ENCODE measurements at regions not wholly inside any gene's neighbourhood (a gene's known extent, or its start where the extent isn't known, plus 50 kb on each side); places are given as distances from the start of the nearest gene placed in this dataset.

DNA sequence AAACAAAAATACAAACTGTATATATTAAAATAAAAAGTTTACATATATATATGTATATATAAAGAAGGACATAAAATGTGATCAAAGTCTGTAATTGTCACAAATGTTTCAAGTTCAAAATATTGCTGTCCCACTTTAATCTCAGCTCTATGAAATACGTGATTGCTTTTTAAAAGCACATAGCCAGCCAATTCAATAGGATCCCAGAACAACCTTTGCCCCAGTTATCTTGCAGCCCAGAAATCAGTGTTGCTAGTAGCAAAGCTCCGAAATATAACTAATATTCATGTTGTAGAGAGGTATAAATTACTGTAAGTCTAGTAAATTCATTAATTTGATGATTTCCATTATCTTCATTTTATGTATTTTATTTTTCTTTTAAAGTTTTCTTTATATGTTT lies 114.6 kb downstream of the ELOVL4 start:
- H3K27ac ChIP-seq (ENCODE audit: low read depth, low read length, poor library complexity, severe bottlenecking) = no peak overlapping the region
- H3K9me3 ChIP-seq (ENCODE audit: low read length) = no peaks in the 10 kb centered on the region
- TF ChIP-seq EZH2 (IDR thresholded peaks at IDR 0.05; ENCODE audit: borderline replicate concordance, low read length) = no peak
- TF ChIP-seq, protein P1, sequence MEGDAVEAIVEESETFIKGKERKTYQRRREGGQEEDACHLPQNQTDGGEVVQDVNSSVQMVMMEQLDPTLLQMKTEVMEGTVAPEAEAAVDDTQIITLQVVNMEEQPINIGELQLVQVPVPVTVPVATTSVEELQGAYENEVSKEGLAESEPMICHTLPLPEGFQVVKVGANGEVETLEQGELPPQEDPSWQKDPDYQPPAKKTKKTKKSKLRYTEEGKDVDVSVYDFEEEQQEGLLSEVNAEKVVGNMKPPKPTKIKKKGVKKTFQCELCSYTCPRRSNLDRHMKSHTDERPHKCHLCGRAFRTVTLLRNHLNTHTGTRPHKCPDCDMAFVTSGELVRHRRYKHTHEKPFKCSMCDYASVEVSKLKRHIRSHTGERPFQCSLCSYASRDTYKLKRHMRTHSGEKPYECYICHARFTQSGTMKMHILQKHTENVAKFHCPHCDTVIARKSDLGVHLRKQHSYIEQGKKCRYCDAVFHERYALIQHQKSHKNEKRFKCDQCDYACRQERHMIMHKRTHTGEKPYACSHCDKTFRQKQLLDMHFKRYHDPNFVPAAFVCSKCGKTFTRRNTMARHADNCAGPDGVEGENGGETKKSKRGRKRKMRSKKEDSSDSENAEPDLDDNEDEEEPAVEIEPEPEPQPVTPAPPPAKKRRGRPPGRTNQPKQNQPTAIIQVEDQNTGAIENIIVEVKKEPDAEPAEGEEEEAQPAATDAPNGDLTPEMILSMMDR (IDR thresholded peaks at IDR 0.05; ENCODE audit: low read length) = no peak
- no peaks in the 10 kb centered on the region for H3K4me1 ChIP-seq (ENCODE audit: insufficient read depth, low read length, severe bottlenecking)
- H3K27me3 ChIP-seq (ENCODE audit: insufficient read depth, low read length) = no peaks in the 10 kb centered on the region
- no peak overlapping the region for H3K4me2 ChIP-seq (ENCODE audit: low read length)
- no peaks in the 10 kb centered on the region for H3K36me3 ChIP-seq (ENCODE audit: insufficient read depth, low read length)
- no peak overlapping the region for H2AFZ ChIP-seq (ENCODE audit: low read length)
- no peak overlapping the region for H3K4me3 ChIP-seq (ENCODE audit: low read depth, low read length, poor library complexity, severe bottlenecking)
- no peaks in the 10 kb centered on the region for H4K20me1 ChIP-seq (ENCODE audit: insufficient read depth, low read length)
- H3F3A ChIP-seq (ENCODE audit: insufficient read depth, low read length) = no peaks in the 10 kb centered on the region
- no peaks in the 10 kb centered on the region for H3K79me2 ChIP-seq (ENCODE audit: insufficient read depth, low read length)
- no peaks in the 10 kb centered on the region for H3K9me2 ChIP-seq (ENCODE audit: low read depth, low read length)
- no peak overlapping the region for H3K9ac ChIP-seq (ENCODE audit: low read length)

DNA sequence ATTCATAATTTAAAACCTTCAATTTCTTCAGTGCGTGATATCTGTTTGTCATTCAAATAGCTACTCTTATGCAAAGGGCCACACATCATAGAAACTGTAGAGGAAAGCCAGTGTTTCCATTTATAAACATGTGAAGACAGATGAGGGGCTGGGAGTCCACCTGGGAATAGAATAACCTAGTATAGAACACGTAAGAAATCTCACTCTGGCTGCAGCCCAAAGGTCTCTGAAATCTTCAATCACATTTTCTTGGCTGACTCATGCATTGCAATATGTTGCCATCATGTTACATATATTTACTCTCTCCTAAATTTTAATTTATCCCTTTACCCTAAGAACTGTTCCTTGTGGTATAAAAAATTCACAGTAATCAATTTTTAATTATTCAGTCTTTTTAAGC lies 123.2 kb downstream of the ELOVL4 start:
- no peak overlapping the region for H2AFZ ChIP-seq (ENCODE audit: low read length)
- no peaks in the 10 kb centered on the region for H3K79me2 ChIP-seq (ENCODE audit: insufficient read depth, low read length)
- H3K9ac ChIP-seq (ENCODE audit: low read length) = no peak overlapping the region
- no peaks in the 10 kb centered on the region for H3K4me1 ChIP-seq (ENCODE audit: insufficient read depth, low read length, severe bottlenecking)
- no peak overlapping the region for H3K27ac ChIP-seq (ENCODE audit: low read depth, low read length, poor library complexity, severe bottlenecking)
- TF ChIP-seq, protein P1 (IDR thresholded peaks at IDR 0.05; ENCODE audit: low read length) = no peak
- H3F3A ChIP-seq (ENCODE audit: insufficient read depth, low read length) = no peaks in the 10 kb centered on the region
- H3K36me3 ChIP-seq (ENCODE audit: insufficient read depth, low read length) = no peaks in the 10 kb centered on the region
- no peak overlapping the region for H3K4me3 ChIP-seq (ENCODE audit: low read depth, low read length, poor library complexity, severe bottlenecking)
- no peaks in the 10 kb centered on the region for H3K9me3 ChIP-seq (ENCODE audit: low read length)
- no peaks in the 10 kb centered on the region for H3K9me2 ChIP-seq (ENCODE audit: low read depth, low read length)
- no peaks in the 10 kb centered on the region for H4K20me1 ChIP-seq (ENCODE audit: insufficient read depth, low read length)
- no peaks in the 10 kb centered on the region for H3K27me3 ChIP-seq (ENCODE audit: insufficient read depth, low read length)
- H3K4me2 ChIP-seq (ENCODE audit: low read length) = no peak overlapping the region

DNA sequence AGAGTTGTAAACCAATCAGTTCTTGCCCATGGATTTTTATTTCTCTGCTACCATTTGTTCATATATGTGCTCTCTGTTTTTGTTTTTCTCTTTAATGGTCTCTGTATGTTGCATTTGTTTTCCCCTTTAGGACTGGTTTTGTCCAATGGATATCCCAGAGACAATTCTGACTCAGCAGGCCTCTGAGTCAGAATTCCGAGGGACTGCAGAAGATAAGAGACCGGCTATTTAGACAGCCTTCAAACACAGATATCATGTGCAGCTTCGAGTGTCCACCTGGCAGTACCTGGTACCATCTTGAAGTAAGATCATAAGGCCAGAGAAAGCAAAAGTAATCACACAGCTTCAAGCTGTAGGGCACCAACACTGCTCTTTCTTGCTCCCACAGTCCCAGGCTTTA lies 125.5 kb downstream of the ELOVL4 start:
- no peaks in the 10 kb centered on the region for H3K9me2 ChIP-seq (ENCODE audit: low read depth, low read length)
- H3K27me3 ChIP-seq (ENCODE audit: insufficient read depth, low read length) = no peaks in the 10 kb centered on the region
- H3K27ac ChIP-seq (ENCODE audit: low read depth, low read length, poor library complexity, severe bottlenecking) = no peak overlapping the region
- H3K4me1 ChIP-seq (ENCODE audit: insufficient read depth, low read length, severe bottlenecking) = no peaks in the 10 kb centered on the region
- H2AFZ ChIP-seq (ENCODE audit: low read length) = no peak overlapping the region
- no peaks in the 10 kb centered on the region for H3K9me3 ChIP-seq (ENCODE audit: low read length)
- TF ChIP-seq, protein P1 (IDR thresholded peaks at IDR 0.05; ENCODE audit: low read length) = no peak
- no peak for TF ChIP-seq EZH2 (IDR thresholded peaks at IDR 0.05; ENCODE audit: borderline replicate concordance, low read length)
- no peak overlapping the region for H3K4me2 ChIP-seq (ENCODE audit: low read length)
- no peak overlapping the region for H3K4me3 ChIP-seq (ENCODE audit: low read depth, low read length, poor library complexity, severe bottlenecking)
- no peaks in the 10 kb centered on the region for H3K79me2 ChIP-seq (ENCODE audit: insufficient read depth, low read length)
- H3K36me3 ChIP-seq (ENCODE audit: insufficient read depth, low read length) = no peaks in the 10 kb centered on the region
- H3F3A ChIP-seq (ENCODE audit: insufficient read depth, low read length) = no peaks in the 10 kb centered on the region
- no peak overlapping the region for H3K9ac ChIP-seq (ENCODE audit: low read length)
- no peaks in the 10 kb centered on the region for H4K20me1 ChIP-seq (ENCODE audit: insufficient read depth, low read length)
